SU-DHL-6 (cell line): ENCODE measurements at regions not wholly inside any gene's neighbourhood (a gene's known extent, or its start where the extent isn't known, plus 50 kb on each side); places are given as distances from the start of the nearest gene placed in this dataset.

Experiments used
- CTCF ChIP-seq: fragments of 200-600 bp; sonication (generic); IDR thresholded peaks from one replicate; pipeline ENCODE4 v1.5.1; 2017; ENCODE audit warnings: antibody characterized with exemption, mild to moderate bottlenecking, low read length, moderate library complexity; ENCODE audit not compliant: insufficient read depth, poor library complexity, severe bottlenecking
- EZH2phosphoT487 ChIP-seq: fragments of 200-600 bp; sonication (generic), shearing (Covaris generic); conservative IDR thresholded peaks from 2 replicates; pipeline ENCODE4 v1.6.1; 2018; ENCODE audit warnings: mild to moderate bottlenecking, antibody characterized with exemption, low read length, moderate library complexity, mixed read lengths

DNA sequence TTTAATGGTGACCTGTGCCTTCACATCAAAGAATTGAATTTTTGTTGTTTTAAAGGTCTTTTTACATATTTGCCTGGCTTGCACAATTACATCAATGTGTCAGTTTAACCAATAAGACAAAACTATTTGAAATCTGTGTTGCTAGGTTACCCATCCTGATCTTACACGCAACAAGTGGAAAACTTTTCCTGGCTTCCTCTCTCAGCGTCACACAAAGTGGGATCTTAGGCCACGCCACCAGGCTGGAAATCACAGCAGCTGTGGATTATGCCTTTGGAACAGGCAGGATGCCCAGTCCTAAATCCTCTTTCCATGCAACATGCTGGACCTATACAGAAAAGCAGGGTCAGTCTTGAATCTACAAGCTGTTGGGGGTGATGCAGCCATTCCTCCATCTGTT is 298.2 kb upstream of the HNRNPA3 start:
- TF ChIP-seq CTCF (no peak), EZH2phosphoT487 (no peak)
